Frontal cortex (tissue), 3 donors: ENCODE measurements at regions not wholly inside any gene's neighbourhood (a gene's known extent, or its start where the extent isn't known, plus 50 kb on each side); places are given as distances from the start of the nearest gene placed in this dataset.

Experiments
- DNase-seq, 2 donors: peaks; one replicate each; pipeline ENCODE4 v3.0.0; 2012; ENCODE audit warnings: low spot score in 2 of 2
- FAIRE-seq: peaks from 2 replicates; lab custom pipeline; 2012; peaks lifted over from hg19 to GRCh38; lab: Jason Lieb, UNC
- donor health status: control.
- donor health status: control.
- donor health status: control.

- FAIRE-seq: no peak
- DNase-seq: peak in 1 of 2 donors; percentile 53
These were observed 60.6 kb upstream of the ZFR start for GRCh38 chr5:32504989-32505596.

DNA sequence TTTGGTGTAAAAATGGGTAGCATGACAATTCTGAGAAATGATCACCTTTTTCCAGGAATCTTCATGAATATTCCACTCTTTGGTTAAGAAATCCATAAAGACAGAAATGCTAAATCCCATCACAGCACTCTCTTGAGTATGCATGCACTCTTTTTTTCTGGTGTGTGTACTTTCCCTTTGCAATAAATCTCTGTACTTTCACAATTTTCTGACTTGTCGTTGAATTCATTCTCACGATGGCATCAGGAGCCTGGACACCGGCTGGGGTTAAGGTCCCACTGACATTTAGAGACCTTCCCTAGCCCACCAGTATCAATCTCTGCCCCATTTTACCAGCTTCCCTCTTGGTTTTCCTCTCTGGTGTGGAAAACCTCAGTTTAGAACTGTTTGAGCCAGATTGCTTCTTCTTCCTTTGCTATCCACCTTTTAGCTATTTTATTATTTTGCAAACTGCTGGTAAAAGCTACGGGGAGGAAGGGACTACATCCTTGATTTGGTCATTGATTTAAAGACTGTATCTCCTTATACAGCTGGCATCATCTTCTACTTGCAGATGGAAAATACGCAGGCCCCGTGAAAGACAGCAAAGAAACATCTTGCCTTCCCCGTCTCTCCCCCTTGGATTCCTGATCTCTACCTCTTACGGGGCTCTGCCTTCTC, 59.9 kb upstream of the ZFR start:
- DNase-seq: no peak

DNA sequence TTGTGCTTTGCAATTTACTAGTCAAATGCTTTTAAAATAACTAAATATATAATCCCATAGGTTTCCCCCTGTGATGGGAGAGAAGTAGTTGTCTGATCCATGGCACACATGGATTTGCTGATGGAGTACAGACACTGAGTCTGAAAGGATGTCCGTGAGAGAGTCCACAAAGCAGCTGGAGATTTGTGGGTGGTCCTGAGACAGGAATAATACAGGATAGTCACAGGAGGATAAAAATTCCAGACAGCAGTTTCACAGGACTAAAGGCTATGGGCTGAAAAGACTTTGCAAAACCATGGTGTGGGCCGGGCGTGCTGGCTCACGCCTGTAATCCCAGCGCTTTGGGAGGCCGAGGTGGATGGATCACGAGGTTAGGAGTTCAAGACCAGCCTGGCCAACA, 58.7 kb upstream of the ZFR start:
- FAIRE-seq: no peak
- no peak for DNase-seq

More for the DNA sequence above, 59.9 kb upstream of the ZFR start:
- FAIRE-seq: no peak

DNA sequence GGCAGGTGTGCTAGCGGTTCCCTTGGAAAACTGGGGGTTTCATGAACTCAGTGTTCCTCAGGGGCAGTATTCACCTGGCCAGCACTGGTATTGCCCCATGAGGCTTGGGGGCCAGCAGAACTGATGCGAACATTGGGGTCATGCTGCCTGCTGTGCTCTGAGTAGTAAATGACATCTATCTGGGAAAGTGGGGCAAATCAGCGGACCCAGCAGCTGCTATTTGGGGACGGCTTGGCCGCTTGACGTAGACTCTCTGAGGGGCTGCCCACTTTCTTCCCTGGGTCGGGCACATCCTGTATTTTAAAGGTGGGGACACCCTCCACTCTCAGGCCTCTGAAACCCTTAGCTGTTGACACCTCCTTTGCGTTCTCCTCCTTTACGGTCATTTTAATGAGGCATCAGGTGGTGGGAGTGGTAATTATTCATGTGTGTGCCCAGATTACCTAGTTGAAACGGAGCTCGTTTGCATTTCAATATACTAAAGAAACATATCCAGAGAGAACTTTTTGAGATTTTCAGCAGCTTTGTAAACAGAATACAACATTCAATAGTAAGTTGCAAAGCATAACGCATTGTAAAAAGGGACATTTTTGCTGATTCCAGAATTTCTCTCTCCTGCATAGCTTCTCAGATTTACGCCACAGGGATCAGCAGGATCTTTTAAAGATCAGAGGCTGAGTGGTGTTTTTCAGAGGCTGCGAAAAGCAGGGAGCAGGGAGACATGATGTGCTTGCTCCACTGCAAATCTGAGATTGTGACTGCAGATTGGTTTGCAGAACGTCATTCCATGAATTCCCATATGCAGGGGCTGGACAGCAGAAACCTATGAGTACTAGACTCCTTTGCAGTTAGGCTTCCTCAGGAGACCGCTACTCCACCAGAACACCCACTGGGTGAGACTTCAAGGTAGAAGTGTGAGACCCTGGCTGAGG, 56.8 kb upstream of the ZFR start:
- DNase-seq (no peak), FAIRE-seq (no peak)

DNA sequence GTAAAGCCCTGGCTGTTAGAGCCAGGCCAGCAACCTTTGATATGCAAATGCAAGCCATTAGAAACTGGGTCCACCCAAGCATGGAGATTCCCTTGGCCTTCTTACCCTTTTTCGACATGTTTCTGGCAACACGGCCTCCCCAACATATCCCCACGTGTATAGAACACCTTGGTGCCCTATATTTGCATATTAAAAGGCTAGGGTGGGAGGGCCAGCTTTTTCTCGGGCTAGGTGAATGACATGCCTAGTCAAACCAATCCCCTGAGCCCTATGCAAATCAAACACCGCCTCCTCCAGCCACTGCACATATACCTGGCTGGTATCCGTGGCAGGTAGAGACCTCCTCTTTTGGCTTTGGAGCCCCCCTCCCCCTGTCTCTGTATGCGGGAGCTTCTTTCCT, 55.6 kb upstream of the ZFR start:
- FAIRE-seq: no peak
- no peak for DNase-seq

DNA sequence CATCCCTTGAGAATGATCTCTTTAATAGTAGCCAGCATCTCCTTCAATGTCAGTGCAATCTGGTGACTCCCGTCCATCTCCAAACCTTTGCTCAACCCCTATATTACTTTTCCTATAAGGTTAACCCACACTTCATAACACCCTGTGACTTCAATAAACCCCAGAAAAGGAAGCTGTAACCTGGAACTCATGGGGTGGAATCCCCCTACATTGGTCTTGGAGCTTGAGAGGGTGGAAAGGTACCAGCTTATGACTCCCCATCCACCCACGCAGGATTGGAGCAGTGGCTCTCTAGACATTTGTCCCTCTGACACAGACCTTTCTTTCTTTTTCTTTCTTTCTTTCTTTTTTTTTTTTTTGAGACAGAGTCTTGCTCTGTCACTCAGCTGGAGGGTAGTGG, 54.7 kb upstream of the ZFR start:
- FAIRE-seq: no peak

DNA sequence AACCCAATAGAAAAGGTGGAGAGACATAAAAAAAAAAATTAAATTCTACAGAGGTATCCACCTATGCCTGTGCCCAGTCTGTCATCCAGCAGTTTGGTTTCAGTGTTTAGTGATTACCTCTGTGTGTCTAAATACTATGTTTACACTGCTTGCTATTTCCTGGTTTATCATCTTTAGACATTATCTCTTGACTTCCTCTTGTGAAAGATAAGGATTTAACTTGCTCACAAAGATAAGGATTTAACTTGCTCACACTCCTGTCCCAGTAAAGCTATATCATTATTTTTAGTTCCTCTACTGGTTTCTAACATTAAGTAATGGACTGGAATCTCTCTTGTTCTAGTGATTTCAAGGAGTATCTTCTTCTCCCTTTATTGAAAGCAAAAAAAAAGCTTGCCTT, 53.9 kb upstream of the ZFR start:
- FAIRE-seq (no peak), DNase-seq (no peak)

More for the DNA sequence above, 54.7 kb upstream of the ZFR start:
- no peak for DNase-seq

DNA sequence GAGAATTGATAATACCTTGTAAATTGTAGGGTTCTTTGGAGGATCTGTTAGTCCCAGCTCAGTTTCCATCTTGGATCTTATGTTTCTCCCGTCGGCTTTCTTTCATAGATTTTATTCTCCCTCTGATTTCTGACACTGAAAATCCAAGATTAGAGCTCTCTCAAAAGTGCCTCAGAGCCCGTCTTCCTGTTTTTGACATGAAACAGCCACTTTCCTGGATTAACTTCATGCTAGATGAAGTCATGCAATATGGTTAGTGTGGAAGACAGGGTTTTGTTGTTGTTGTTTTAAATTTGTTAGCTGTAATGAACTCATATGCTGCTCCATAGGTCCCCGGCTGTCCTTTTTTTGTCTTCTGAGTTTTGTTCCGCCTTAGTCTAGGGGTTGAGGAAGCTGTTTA, 51.6 kb upstream of the ZFR start:
- DNase-seq: no peak
- FAIRE-seq: no peak

- DNase-seq: no peak
- no peak for FAIRE-seq
These were observed 50.3 kb upstream of the ZFR start for GRCh38 chr5:32494827-32495226.
